Mesenchymal stem cell (in vitro differentiated cells and primary cell): ENCODE measurements at regions not wholly inside any gene's neighbourhood (a gene's known extent, or its start where the extent isn't known, plus 50 kb on each side); places are given as distances from the start of the nearest gene placed in this dataset.

ENCODE experiments used
- DNase-seq: peaks from one replicate; pipeline ENCODE4 v3.0.0-alpha.2; 2013
- H2AFZ ChIP-seq: one replicate; pipeline ENCODE4 v1.6.1; 2013; ENCODE audit warnings: low read depth, mild to moderate bottlenecking, control low read depth, inconsistent platforms, low read length, moderate library complexity
- H2AK5ac ChIP-seq: 2 replicates; pipeline ENCODE4 v1.6.1; 2013; ENCODE audit warnings: low read length, moderate library complexity, mild to moderate bottlenecking, inconsistent platforms; ENCODE audit not compliant: severe bottlenecking
- H2BK120ac ChIP-seq: one replicate; pipeline ENCODE4 v1.6.1; 2013; ENCODE audit warnings: low read depth, mild to moderate bottlenecking, inconsistent platforms, low read length, moderate library complexity
- H2BK12ac ChIP-seq, 2 experiments: one replicate each; pipeline ENCODE4 v1.6.1; 2013; ENCODE audit warnings: inconsistent platforms in 2 of 2, low read length in 2 of 2, mild to moderate bottlenecking in 2 of 2, moderate library complexity in 2 of 2, control low read depth in 1 of 2
- H2BK15ac ChIP-seq: one replicate; pipeline ENCODE4 v1.6.1; 2013; ENCODE audit warnings: mild to moderate bottlenecking, low read depth, inconsistent platforms; ENCODE audit not compliant: poor library complexity, severe bottlenecking
- H2BK5ac ChIP-seq: 2 replicates; pipeline ENCODE4 v1.6.1; 2013; ENCODE audit warnings: low read depth, mild to moderate bottlenecking, low read length, control low read depth, inconsistent platforms; ENCODE audit not compliant: poor library complexity, severe bottlenecking
- H3K14ac ChIP-seq, 2 experiments: one replicate each; pipeline ENCODE4 v1.6.1; 2013; ENCODE audit warnings: inconsistent platforms in 2 of 2, low read length in 2 of 2, control low read depth in 1 of 2, mild to moderate bottlenecking in 1 of 2, moderate library complexity in 1 of 2
- H3K18ac ChIP-seq, 2 experiments: one replicate each; pipeline ENCODE4 v1.6.1; 2013; ENCODE audit warnings: inconsistent platforms in 2 of 2, low read length in 2 of 2, control low read depth in 1 of 2, low read depth in 1 of 2, mild to moderate bottlenecking in 1 of 2
- H3K23ac ChIP-seq, 2 experiments: one replicate each; pipeline ENCODE4 v1.6.1; 2013; ENCODE audit warnings: inconsistent platforms in 2 of 2, low read length in 2 of 2, mild to moderate bottlenecking in 2 of 2, moderate library complexity in 2 of 2, control low read depth in 1 of 2
- H3K27ac ChIP-seq: 2 replicates; pipeline ENCODE4 v1.5.1; 2013; ENCODE audit warnings: mild to moderate bottlenecking, moderate library complexity, low read length, control low read depth, inconsistent platforms; ENCODE audit not compliant: poor library complexity, severe bottlenecking
- H3K27me3 ChIP-seq, 2 experiments: 2 replicates each; pipeline versions ENCODE4 v1.6.1 to v1.7.0; 2013; ENCODE audit warnings: low read length in 2 of 2, mild to moderate bottlenecking in 2 of 2, moderate library complexity in 2 of 2, control low read depth in 1 of 2, inconsistent platforms in 1 of 2; ENCODE audit not compliant: control insufficient read depth in 1 of 2, insufficient read depth in 1 of 2
- H3K36me3 ChIP-seq, 2 experiments: 2 replicates each; pipeline versions ENCODE4 v1.6.1 to v1.7.0; 2013; ENCODE audit warnings: low read length in 2 of 2, control low read depth in 1 of 2, inconsistent platforms in 1 of 2, low read depth in 1 of 2, mild to moderate bottlenecking in 1 of 2; ENCODE audit not compliant: insufficient read depth in 2 of 2, control insufficient read depth in 1 of 2
- H3K4ac ChIP-seq, 2 experiments: one replicate each; pipeline ENCODE4 v1.6.1; 2013; ENCODE audit warnings: inconsistent platforms in 2 of 2, low read length in 2 of 2, mild to moderate bottlenecking in 2 of 2, moderate library complexity in 2 of 2, control low read depth in 1 of 2, low read depth in 1 of 2
- H3K4me1 ChIP-seq: 2 replicates; pipeline ENCODE4 v1.6.1; 2013; ENCODE audit warnings: low read depth, low read length, control low read depth; ENCODE audit not compliant: control insufficient read depth, insufficient read depth
- H3K4me2 ChIP-seq: 2 replicates; pipeline ENCODE4 v1.6.1; 2013; ENCODE audit warnings: low read length, mild to moderate bottlenecking, inconsistent platforms; ENCODE audit not compliant: poor library complexity, severe bottlenecking
- H3K4me3 ChIP-seq, 2 experiments: 2 replicates each; pipeline versions ENCODE4 v1.5.1 to v1.7.0; 2013; ENCODE audit warnings: low read length in 2 of 2, mild to moderate bottlenecking in 2 of 2, control low read depth in 1 of 2, low read depth in 1 of 2; ENCODE audit not compliant: insufficient read depth in 1 of 2
- H3K79me1 ChIP-seq: replicated peaks from 2 replicates; pipeline ENCODE4 v1.6.1; 2013; ENCODE audit warnings: mild to moderate bottlenecking, control low read depth, low read length, inconsistent platforms; ENCODE audit not compliant: poor library complexity, severe bottlenecking
- H3K9ac ChIP-seq: 2 replicates; pipeline ENCODE4 v1.7.0; 2013; ENCODE audit warnings: mild to moderate bottlenecking, low read length, moderate library complexity
- H3K9me3 ChIP-seq: 2 replicates; pipeline ENCODE4 v1.7.0; 2013; ENCODE audit warnings: mild to moderate bottlenecking, low read length; ENCODE audit not compliant: control insufficient read depth
- H4K8ac ChIP-seq: one replicate; pipeline ENCODE4 v1.6.1; 2013; ENCODE audit warnings: inconsistent platforms, mild to moderate bottlenecking, low read length, moderate library complexity
- H4K91ac ChIP-seq: one replicate; pipeline ENCODE4 v1.6.1; 2013; ENCODE audit warnings: mild to moderate bottlenecking, low read length, inconsistent platforms
- WGBS: methylation state at CpG from one replicate; pipeline ENCODE4 v1.1.7; 2013; ENCODE audit warnings: mixed read lengths; 5-methylcytosine and 5-hydroxymethylcytosine counted together

GRCh38 chr1:48105165-48105564, 108.0 kb upstream of the TRABD2B start:
- H2BK15ac ChIP-seq: no peak overlapping the region
- H3K27ac ChIP-seq: no peak overlapping the region
- no peak overlapping the region for H2BK5ac ChIP-seq
- H2BK12ac ChIP-seq: no peak overlapping the region
- no peak overlapping the region for H2AFZ ChIP-seq
- H3K36me3 ChIP-seq: no peaks in the 10 kb centered on the region
- no peak overlapping the region for H4K91ac ChIP-seq
- peaks cover 4 to 42% of the 10 kb centered on the region in 2 experiments for H3K27me3 ChIP-seq
- no peaks in the 10 kb centered on the region for H3K9me3 ChIP-seq
- H3K4me2 ChIP-seq: no peak overlapping the region
- no peak for DNase-seq
- H3K18ac ChIP-seq: no peak overlapping the region
- H2BK120ac ChIP-seq: no peak overlapping the region
- no peaks in the 10 kb centered on the region for H3K79me1 ChIP-seq
- no peak overlapping the region for H3K9ac ChIP-seq
- no peak overlapping the region for H3K4ac ChIP-seq
- no peak overlapping the region for H3K4me3 ChIP-seq
- H3K14ac ChIP-seq: no peak overlapping the region
- H3K4me1 ChIP-seq: no peaks in the 10 kb centered on the region
- H4K8ac ChIP-seq: no peak overlapping the region
- no peak overlapping the region for H3K23ac ChIP-seq
- WGBS: 75% methylated on average over 3 of the region's 3 CpGs
- no peak overlapping the region for H2AK5ac ChIP-seq

- no peak overlapping the region for H3K4ac ChIP-seq
- H3K23ac ChIP-seq: no peak overlapping the region
- no peak overlapping the region for H3K18ac ChIP-seq
- no peak overlapping the region for H4K8ac ChIP-seq
- H2BK5ac ChIP-seq: no peak overlapping the region
- H3K4me2 ChIP-seq: no peak overlapping the region
- H2BK15ac ChIP-seq: no peak overlapping the region
- H3K9ac ChIP-seq: no peak overlapping the region
- H3K9me3 ChIP-seq: no peaks in the 10 kb centered on the region
- no peak overlapping the region for H2AK5ac ChIP-seq
- H3K14ac ChIP-seq: no peak overlapping the region
- H3K27ac ChIP-seq: no peak overlapping the region
- DNase-seq: no peak
- no peak overlapping the region for H3K4me3 ChIP-seq
- no peak overlapping the region for H4K91ac ChIP-seq
- H2AFZ ChIP-seq: no peak overlapping the region
- H3K27me3 ChIP-seq: peaks cover 4 to 35% of the 10 kb centered on the region in 2 experiments
- no peaks in the 10 kb centered on the region for H3K36me3 ChIP-seq
- WGBS: 88% methylated on average over 6 of the region's 6 CpGs
- H3K79me1 ChIP-seq: no peaks in the 10 kb centered on the region
- no peak overlapping the region for H2BK120ac ChIP-seq
- H2BK12ac ChIP-seq: no peak overlapping the region
- H3K4me1 ChIP-seq: no peaks in the 10 kb centered on the region
Observed at GRCh38 chr1:48103495-48103894, 106.3 kb upstream of the TRABD2B start.

GRCh38 chr1:48102766-48103165, 105.6 kb upstream of the TRABD2B start:
- H3K27ac ChIP-seq: no peak overlapping the region
- H4K8ac ChIP-seq: no peak overlapping the region
- no peak overlapping the region for H2BK15ac ChIP-seq
- no peak overlapping the region for H2AFZ ChIP-seq
- H3K4me1 ChIP-seq: no peaks in the 10 kb centered on the region
- no peak overlapping the region for H3K4me3 ChIP-seq
- H3K27me3 ChIP-seq: peaks cover 4 to 40% of the 10 kb centered on the region in 2 experiments
- no peak for DNase-seq
- no peak overlapping the region for H2BK12ac ChIP-seq
- no peaks in the 10 kb centered on the region for H3K79me1 ChIP-seq
- H3K9ac ChIP-seq: no peak overlapping the region
- H3K18ac ChIP-seq: no peak overlapping the region
- H3K9me3 ChIP-seq: no peaks in the 10 kb centered on the region
- H3K14ac ChIP-seq: no peak overlapping the region
- no peak overlapping the region for H3K4me2 ChIP-seq
- H3K23ac ChIP-seq: no peak overlapping the region
- H2BK120ac ChIP-seq: no peak overlapping the region
- H2BK5ac ChIP-seq: no peak overlapping the region
- H3K36me3 ChIP-seq: no peaks in the 10 kb centered on the region
- no peak overlapping the region for H2AK5ac ChIP-seq
- no peak overlapping the region for H4K91ac ChIP-seq
- H3K4ac ChIP-seq: no peak overlapping the region
- WGBS: 60% methylated on average over 6 of the region's 6 CpGs

GRCh38 chr1:48099072-48099773, 102.0 kb upstream of the TRABD2B start:
- Histone ChIP-seq H3K18ac (no peak overlapping the region), H3K23ac (no peak overlapping the region)
- 54% methylated on average over 9 of the region's 10 CpGs for WGBS

More at GRCh38 chr1:48099072-48099773, 102.0 kb upstream of the TRABD2B start:
- Histone ChIP-seq H3K4me3 (no peak overlapping the region), H3K27ac (no peak overlapping the region), H2BK12ac (no peak overlapping the region), H4K91ac (no peak overlapping the region), H3K27me3 (peaks cover 4 to 55% of the 10 kb centered on the region in 2 experiments), H3K79me1 (no peaks in the 10 kb centered on the region), H3K4me2 (no peak overlapping the region), H3K14ac (no peak overlapping the region), H2BK5ac (no peak overlapping the region), H3K4me1 (no peaks in the 10 kb centered on the region), H3K9me3 (no peaks in the 10 kb centered on the region), H2BK120ac (no peak overlapping the region), H3K9ac (no peak overlapping the region), H2BK15ac (no peak overlapping the region), H2AK5ac (no peak overlapping the region), H3K4ac (no peak overlapping the region), H3K36me3 (no peaks in the 10 kb centered on the region), H4K8ac (no peak overlapping the region), H2AFZ (no peak overlapping the region)
- DNase-seq: no peak
